Fibroblast of pulmonary artery (primary cell): ENCODE measurements at regions not wholly inside any gene's neighbourhood (a gene's known extent, or its start where the extent isn't known, plus 50 kb on each side); places are given as distances from the start of the nearest gene placed in this dataset.

Experiments
- DNase-seq: peaks from one replicate; pipeline ENCODE4 v3.0.0-alpha.2; 2010; ENCODE audit warnings: low read depth
- H3K4me3 ChIP-seq: replicated peaks from 2 replicates; pipeline ENCODE4 v1.5.1; 2011; ENCODE audit warnings: low read depth, mild to moderate bottlenecking, control low read depth, low read length, moderate library complexity
- CTCF ChIP-seq: IDR thresholded peaks from 2 replicates; pipeline ENCODE4 v1.5.1; 2011; ENCODE audit warnings: mild to moderate bottlenecking, control low read depth, low read length, inconsistent platforms; ENCODE audit errors: missing control alignments

DNA sequence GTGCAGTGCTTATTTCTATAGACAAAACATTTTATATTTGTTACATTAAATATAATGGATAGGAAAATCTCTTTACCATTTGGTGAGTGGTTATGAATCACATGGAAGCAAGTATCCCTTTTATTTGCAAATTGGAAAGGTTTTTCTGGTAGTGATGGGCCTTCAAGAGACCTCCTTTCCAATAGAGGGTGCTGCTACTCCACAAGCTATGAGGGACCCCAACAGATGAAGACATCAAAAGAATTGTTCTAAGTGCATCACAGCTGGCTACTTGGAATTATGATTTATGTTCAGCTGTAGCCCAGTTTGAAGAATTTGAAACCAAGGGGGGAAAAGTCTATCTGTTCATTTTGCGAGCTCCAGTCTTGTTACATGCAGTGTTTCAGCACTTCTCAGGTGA is 493.7 kb upstream of the SGCD start:
- no peak for DNase-seq
- no peak for TF ChIP-seq CTCF
- no peak overlapping the region for H3K4me3 ChIP-seq

GRCh38 chr5:155834271-155834975 is 492.5 kb upstream of the SGCD start:
- no peak for TF ChIP-seq CTCF
- DNase-seq, result no peak
- no peak overlapping the region for H3K4me3 ChIP-seq

- TF ChIP-seq CTCF, result no peak
- DNase-seq, result no peak
- H3K4me3 ChIP-seq, result no peak overlapping the region
Observed at GRCh38 chr5:155836089-155836803, 490.7 kb upstream of the SGCD start.

GRCh38 chr5:155838394-155838793 is 488.6 kb upstream of the SGCD start:
- H3K4me3 ChIP-seq, result no peak overlapping the region
- no peak for DNase-seq
- no peak for TF ChIP-seq CTCF

DNA sequence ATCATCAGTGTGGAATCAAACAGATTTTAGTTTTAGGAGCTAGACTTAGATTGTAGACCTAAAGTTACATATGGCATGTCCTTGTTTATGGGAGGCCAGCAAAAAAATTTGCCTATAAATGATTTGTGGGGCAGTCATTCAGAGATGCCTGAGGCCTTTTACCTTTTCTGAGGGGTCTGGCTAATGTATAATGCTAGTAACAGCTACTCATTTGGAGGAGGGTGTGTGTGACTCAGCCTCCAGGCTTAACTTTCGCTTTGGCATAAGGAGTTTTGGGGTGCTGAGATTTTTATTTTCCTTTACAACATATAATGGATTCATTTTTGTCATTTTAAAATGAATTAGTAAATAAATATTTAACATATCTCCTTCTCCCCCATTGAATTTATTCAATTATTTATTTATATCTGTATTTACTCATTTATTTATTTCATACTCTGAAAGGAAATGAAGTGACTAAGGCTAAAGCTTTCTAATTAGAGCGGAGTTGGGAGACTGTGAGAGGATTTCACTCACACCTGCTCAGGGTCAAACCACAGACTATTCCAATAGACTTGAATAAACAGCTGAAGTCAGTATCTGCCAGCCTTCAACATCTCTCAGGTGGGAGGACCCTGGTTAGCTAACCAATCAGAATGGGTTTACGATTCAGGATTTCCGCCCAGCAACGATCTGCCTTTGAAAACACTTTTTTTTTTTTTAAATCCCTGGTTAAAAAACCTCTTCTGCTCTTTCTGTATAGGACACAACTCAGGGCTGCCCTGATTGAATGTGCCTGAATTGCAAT is 487.5 kb upstream of the SGCD start:
- no peak for DNase-seq
- TF ChIP-seq CTCF, result no peak
- no peak overlapping the region for H3K4me3 ChIP-seq

GRCh38 chr5:155844542-155844941 is 482.4 kb upstream of the SGCD start:
- H3K4me3 ChIP-seq, result no peak overlapping the region
- TF ChIP-seq CTCF, result no peak
- DNase-seq, result no peak
